ENCODE measurements at regions not wholly inside any gene's neighbourhood (a gene's known extent, or its start where the extent isn't known, plus 50 kb on each side); places are given as distances from the start of the nearest gene placed in this dataset.

DNA sequence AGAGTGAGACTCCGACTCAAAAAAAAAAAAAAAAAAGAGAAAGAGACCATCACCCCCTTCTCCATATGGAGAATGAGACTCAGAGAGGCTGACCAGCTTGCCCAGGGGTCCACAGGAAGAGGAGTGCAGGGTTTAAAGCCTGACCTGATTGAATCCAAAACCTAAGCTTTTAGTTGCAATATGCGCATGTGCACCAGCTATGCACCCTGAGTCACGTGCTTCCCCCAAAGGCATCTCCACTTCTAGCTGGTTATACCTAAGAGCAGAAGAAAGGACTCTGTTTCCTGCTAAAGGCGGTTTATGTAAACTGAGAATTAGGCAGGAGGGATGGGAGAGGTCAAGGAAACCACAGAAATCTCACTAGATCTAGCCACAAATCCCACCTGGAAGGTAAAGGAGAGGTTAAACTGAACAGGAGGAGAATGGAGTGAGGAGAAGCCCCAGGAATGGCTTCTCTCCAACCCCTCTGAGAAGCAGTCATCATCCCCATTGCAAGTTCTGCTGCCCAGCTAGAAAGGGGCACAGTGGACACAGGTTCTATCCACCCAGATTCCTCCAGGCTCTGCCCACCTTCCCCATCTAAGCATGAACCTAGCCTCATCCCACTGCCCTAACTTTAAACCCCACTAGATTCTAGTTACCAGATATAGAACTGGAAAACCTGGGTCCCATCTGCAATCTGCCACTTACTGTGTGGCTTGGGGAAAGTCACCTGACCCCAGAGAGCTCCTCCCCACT lies 171.3 kb downstream of the ACTL7B start:
- ATAC-seq: no peak
- no peak overlapping the region for H2AFZ ChIP-seq

More for the DNA sequence above, 171.3 kb downstream of the ACTL7B start:
- H3F3A ChIP-seq (replicated peaks; ENCODE audit: low read depth): no peaks in the 10 kb centered on the region
- no peaks in the 10 kb centered on the region for H3K27me3 ChIP-seq (ENCODE audit: insufficient read depth)
- Mint-ChIP-seq H3K4me3 (no peak overlapping the region), H3K9me3 (peaks cover 20% of the 10 kb centered on the region; the same call in 2 of the 3 replicates), H3K4me1 (peaks cover 7% of the 10 kb centered on the region), H3K27ac (no peak overlapping the region), H3K27me3 (ENCODE audit: insufficient read depth, low read depth, poor library complexity) (peaks cover 3% of the 10 kb centered on the region), H3K36me3 (ENCODE audit: low read depth) (0 out of 3 replicates have a peak, but pooled peaks cover 3% of the 10 kb centered on the region)
- no peaks in the 10 kb centered on the region for H3K4me1 ChIP-seq (ENCODE audit: insufficient read depth)
- H3K36me3 ChIP-seq (ENCODE audit: insufficient read depth): no peaks in the 10 kb centered on the region
- no peak for DNase-seq (ENCODE audit: low spot score)
- no peak overlapping the region for H3K4me3 ChIP-seq
- no peaks in the 10 kb centered on the region for H4K20me1 ChIP-seq (replicated peaks; ENCODE audit: insufficient read depth)
- H3K27ac ChIP-seq (ENCODE audit: low read depth): no peak overlapping the region
- H3K9me2 ChIP-seq (ENCODE audit: insufficient read depth): peaks cover 3% of the 10 kb centered on the region; the same call in 1 of the 2 replicates
- H3K79me2 ChIP-seq (replicated peaks; ENCODE audit: insufficient read depth): no peaks in the 10 kb centered on the region
- no peak for TF ChIP-seq ZNF114 (CRISPR knock-in tag; IDR thresholded peaks at IDR 0.05)
- TF ChIP-seq JUNB (IDR thresholded peaks at IDR 0.05; ENCODE audit: unreplicated experiment): no peak
- TF ChIP-seq EZH2phosphoT487 (IDR thresholded peaks at IDR 0.05; ENCODE audit: unreplicated experiment): no peak
- TF ChIP-seq EZH2 (IDR thresholded peaks at IDR 0.05; ENCODE audit: low read depth, unreplicated experiment): no peak
- no peak for TF ChIP-seq NANOG (IDR thresholded peaks at IDR 0.05; ENCODE audit: borderline replicate concordance)
- TF ChIP-seq, protein P1, sequence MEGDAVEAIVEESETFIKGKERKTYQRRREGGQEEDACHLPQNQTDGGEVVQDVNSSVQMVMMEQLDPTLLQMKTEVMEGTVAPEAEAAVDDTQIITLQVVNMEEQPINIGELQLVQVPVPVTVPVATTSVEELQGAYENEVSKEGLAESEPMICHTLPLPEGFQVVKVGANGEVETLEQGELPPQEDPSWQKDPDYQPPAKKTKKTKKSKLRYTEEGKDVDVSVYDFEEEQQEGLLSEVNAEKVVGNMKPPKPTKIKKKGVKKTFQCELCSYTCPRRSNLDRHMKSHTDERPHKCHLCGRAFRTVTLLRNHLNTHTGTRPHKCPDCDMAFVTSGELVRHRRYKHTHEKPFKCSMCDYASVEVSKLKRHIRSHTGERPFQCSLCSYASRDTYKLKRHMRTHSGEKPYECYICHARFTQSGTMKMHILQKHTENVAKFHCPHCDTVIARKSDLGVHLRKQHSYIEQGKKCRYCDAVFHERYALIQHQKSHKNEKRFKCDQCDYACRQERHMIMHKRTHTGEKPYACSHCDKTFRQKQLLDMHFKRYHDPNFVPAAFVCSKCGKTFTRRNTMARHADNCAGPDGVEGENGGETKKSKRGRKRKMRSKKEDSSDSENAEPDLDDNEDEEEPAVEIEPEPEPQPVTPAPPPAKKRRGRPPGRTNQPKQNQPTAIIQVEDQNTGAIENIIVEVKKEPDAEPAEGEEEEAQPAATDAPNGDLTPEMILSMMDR (conservative IDR thresholded peaks at IDR 0.05; ENCODE audit: low read depth in 2 of 2): no peak
- TF ChIP-seq, protein P2, sequence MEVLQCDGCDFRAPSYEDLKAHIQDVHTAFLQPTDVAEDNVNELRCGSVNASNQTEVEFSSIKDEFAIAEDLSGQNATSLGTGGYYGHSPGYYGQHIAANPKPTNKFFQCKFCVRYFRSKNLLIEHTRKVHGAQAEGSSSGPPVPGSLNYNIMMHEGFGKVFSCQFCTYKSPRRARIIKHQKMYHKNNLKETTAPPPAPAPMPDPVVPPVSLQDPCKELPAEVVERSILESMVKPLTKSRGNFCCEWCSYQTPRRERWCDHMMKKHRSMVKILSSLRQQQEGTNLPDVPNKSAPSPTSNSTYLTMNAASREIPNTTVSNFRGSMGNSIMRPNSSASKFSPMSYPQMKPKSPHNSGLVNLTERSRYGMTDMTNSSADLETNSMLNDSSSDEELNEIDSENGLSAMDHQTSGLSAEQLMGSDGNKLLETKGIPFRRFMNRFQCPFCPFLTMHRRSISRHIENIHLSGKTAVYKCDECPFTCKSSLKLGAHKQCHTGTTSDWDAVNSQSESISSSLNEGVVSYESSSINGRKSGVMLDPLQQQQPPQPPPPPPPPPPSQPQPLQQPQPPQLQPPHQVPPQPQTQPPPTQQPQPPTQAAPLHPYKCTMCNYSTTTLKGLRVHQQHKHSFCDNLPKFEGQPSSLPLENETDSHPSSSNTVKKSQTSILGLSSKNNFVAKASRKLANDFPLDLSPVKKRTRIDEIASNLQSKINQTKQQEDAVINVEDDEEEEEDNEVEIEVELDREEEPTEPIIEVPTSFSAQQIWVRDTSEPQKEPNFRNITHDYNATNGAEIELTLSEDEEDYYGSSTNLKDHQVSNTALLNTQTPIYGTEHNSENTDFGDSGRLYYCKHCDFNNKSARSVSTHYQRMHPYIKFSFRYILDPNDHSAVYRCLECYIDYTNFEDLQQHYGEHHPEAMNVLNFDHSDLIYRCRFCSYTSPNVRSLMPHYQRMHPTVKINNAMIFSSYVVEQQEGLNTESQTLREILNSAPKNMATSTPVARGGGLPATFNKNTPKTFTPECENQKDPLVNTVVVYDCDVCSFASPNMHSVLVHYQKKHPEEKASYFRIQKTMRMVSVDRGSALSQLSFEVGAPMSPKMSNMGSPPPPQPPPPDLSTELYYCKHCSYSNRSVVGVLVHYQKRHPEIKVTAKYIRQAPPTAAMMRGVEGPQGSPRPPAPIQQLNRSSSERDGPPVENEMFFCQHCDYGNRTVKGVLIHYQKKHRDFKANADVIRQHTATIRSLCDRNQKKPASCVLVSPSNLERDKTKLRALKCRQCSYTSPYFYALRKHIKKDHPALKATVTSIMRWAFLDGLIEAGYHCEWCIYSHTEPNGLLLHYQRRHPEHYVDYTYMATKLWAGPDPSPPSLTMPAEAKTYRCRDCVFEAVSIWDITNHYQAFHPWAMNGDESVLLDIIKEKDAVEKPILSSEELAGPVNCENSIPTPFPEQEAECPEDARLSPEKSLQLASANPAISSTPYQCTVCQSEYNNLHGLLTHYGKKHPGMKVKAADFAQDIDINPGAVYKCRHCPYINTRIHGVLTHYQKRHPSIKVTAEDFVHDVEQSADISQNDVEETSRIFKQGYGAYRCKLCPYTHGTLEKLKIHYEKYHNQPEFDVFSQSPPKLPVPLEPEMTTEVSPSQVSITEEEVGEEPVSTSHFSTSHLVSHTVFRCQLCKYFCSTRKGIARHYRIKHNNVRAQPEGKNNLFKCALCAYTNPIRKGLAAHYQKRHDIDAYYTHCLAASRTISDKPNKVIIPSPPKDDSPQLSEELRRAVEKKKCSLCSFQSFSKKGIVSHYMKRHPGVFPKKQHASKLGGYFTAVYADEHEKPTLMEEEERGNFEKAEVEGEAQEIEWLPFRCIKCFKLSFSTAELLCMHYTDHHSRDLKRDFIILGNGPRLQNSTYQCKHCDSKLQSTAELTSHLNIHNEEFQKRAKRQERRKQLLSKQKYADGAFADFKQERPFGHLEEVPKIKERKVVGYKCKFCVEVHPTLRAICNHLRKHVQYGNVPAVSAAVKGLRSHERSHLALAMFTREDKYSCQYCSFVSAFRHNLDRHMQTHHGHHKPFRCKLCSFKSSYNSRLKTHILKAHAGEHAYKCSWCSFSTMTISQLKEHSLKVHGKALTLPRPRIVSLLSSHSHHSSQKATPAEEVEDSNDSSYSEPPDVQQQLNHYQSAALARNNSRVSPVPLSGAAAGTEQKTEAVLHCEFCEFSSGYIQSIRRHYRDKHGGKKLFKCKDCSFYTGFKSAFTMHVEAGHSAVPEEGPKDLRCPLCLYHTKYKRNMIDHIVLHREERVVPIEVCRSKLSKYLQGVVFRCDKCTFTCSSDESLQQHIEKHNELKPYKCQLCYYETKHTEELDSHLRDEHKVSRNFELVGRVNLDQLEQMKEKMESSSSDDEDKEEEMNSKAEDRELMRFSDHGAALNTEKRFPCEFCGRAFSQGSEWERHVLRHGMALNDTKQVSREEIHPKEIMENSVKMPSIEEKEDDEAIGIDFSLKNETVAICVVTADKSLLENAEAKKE (CRISPR knock-in tag; IDR thresholded peaks at IDR 0.05): no peak
- H3K4me2 ChIP-seq: no peak overlapping the region

Data from GM23338 (cell line).